ENCODE measurements at regions not wholly inside any gene's neighbourhood (a gene's known extent, or its start where the extent isn't known, plus 50 kb on each side); places are given as distances from the start of the nearest gene placed in this dataset.

DNA sequence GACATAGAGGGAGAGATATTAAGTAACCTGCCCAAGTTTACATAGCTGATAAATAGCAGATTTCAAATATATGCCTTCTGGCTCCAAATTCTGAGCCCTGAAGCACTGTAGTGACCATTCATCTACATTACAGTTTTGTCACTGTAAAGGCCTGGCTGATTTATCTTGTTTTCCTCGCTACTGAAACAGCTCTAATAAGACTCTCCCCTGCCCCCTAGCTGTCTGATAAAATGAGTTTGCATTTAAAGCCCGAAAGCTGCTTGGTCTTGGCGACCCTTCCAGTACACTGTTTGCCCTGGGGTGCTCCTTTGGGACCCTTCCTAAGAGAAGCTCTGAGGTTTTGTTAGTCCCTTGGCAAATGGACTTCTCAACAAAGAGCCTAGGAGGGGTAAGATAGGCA is 59.7 kb upstream of the RAB11FIP2 start:
- TF ChIP-seq, protein P1, sequence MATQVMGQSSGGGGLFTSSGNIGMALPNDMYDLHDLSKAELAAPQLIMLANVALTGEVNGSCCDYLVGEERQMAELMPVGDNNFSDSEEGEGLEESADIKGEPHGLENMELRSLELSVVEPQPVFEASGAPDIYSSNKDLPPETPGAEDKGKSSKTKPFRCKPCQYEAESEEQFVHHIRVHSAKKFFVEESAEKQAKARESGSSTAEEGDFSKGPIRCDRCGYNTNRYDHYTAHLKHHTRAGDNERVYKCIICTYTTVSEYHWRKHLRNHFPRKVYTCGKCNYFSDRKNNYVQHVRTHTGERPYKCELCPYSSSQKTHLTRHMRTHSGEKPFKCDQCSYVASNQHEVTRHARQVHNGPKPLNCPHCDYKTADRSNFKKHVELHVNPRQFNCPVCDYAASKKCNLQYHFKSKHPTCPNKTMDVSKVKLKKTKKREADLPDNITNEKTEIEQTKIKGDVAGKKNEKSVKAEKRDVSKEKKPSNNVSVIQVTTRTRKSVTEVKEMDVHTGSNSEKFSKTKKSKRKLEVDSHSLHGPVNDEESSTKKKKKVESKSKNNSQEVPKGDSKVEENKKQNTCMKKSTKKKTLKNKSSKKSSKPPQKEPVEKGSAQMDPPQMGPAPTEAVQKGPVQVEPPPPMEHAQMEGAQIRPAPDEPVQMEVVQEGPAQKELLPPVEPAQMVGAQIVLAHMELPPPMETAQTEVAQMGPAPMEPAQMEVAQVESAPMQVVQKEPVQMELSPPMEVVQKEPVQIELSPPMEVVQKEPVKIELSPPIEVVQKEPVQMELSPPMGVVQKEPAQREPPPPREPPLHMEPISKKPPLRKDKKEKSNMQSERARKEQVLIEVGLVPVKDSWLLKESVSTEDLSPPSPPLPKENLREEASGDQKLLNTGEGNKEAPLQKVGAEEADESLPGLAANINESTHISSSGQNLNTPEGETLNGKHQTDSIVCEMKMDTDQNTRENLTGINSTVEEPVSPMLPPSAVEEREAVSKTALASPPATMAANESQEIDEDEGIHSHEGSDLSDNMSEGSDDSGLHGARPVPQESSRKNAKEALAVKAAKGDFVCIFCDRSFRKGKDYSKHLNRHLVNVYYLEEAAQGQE (IDR thresholded peaks at IDR 0.05; ENCODE audit: low read depth, low read length), result no peak
- TF ChIP-seq CTCF (IDR thresholded peaks at IDR 0.05) (peak; percentile 52), RFX5 (IDR thresholded peaks at IDR 0.05; ENCODE audit: low read length) (no peak)

All from SK-N-SH (cell line).